UCSD-AML1 (cell line): ENCODE measurements at regions not wholly inside any gene's neighbourhood (a gene's known extent, or its start where the extent isn't known, plus 50 kb on each side); places are given as distances from the start of the nearest gene placed in this dataset.

Experiments used
- DNase-seq: peaks from one replicate; lab custom pipeline; 2025; ENCODE audit not compliant: unreplicated experiment; lab: John Stamatoyannopoulos, UW

- DNase-seq: no peak
Observed at GRCh38 chr2:167310442-167310841, 422.2 kb downstream of the XIRP2 start.
